CD4-positive, alpha-beta T cell treated with Interleukin-10 for 1 hour (primary cell): ENCODE measurements at regions not wholly inside any gene's neighbourhood (a gene's known extent, or its start where the extent isn't known, plus 50 kb on each side); places are given as distances from the start of the nearest gene placed in this dataset.
"Not testable (repeated sequence)": the region's sequence is repeated elsewhere in the genome, so short reads cannot be mapped to it uniquely, and the experiment has no call there.

Source experiments
- DNase-seq: peaks from one replicate; pipeline ENCODE4 v3.0.0-alpha.2; 2020

- no peak for DNase-seq
These were observed 448.0 kb downstream of the MIAT start for GRCh38 chr22:27105142-27106025.

DNA sequence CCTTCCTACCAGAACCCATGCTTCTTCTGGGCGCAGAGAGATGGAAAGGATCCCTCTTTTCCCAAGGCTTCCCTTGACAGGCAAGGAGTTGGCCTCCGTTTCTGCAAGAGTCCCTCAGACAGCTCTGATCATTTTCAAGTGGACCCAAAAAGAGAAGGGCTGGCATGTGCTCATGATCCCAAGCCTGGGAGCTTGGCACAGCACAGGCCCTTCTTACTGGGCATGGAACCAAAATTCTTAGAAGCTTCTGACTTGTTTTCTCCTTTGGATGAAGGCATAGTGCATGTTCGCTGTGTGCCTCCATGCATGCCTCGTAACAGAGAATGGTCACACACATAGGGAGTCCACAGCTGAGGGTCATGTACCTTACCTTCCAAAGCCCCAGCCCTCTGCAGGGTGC lies 449.6 kb downstream of the MIAT start:
- no peak for DNase-seq

- DNase-seq, result no peak
These were observed 450.0 kb downstream of the MIAT start for GRCh38 chr22:27107386-27107785.

DNA sequence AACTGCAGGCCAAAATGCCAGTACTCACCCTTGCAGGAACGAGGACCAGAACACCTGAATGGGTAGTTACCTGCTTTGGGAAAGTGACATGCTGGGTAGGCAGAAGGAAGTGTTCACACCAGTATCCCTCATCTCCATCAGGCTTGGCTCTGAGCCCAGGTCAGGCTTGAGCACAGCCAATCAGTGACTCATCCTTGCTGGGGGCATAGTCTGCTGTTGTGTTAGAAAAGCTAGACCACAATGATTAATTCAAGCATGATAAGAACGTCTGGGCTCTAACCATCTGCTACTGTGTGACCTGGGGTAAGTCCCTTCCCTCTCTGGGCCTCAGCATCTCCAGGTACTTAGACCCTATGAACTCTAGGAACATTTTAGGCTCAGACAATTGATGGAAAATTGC lies 450.4 kb downstream of the MIAT start:
- DNase-seq, result no peak

- DNase-seq, result no peak
These were observed 451.2 kb downstream of the MIAT start for GRCh38 chr22:27108425-27109114.

DNA sequence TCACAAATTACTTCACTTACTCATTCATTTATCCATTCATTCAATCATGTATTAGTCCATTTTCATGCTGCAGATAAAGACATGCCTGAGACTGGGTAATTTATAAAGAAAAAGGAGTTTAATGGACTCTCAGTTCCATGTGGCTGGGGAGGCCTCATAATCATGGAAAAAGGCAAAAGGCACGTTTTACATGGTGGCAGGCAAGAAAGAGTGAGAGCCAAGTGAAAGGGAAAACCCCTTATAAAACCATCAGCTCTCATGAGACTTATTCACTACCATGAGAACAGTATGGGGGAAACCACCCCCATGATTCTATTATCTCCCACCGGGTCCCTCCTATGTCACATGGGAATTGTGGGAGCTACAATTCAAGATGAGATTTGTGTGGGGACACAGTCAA lies 452.0 kb downstream of the MIAT start:
- not testable (repeated sequence) for DNase-seq

- DNase-seq, result no peak
These were observed 453.5 kb downstream of the MIAT start for GRCh38 chr22:27110665-27111451.

DNA sequence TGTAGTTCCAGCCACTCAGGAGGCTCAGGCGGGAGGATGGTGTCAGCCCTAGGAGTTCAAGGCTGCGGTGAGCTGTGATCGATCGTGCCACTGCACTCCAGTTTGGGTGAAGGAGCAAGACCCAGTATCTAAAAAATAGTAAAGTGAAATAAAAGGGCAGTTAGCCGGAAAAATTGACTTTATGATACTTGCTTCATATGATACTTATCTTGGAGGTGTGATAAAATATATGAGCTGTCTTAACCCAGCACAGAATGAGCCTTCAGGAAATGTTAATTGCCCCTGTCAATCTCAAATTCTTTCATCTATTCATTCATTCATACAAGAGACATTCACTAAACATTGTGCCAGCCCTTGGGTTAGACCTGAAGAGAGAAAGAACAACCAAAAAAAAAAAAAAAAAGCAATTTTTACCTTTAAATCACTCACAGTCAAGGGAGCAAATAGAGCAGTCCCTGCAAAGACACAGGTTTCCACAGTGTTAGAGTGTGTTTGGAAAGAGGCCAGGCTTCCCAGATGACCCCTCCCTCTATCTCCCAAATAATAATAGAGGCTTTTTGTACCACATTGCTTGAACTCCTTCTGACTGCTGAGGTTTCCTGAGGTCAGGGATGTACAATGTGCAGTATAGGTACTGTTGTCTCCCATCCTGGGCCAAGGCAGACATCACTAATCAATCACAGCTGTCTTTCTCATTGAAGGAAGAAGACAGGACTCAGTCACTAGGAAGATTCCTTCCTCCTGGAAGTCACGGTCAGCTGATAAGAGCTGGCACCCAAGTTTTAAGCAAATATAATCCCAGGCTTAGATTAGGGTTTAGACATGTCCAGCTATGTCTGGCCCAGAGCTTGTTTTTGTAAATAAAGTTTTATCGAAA lies 454.6 kb downstream of the MIAT start:
- no peak for DNase-seq

- DNase-seq, result peak; percentile 10
These were observed 455.8 kb downstream of the MIAT start for GRCh38 chr22:27113211-27113635.

DNA sequence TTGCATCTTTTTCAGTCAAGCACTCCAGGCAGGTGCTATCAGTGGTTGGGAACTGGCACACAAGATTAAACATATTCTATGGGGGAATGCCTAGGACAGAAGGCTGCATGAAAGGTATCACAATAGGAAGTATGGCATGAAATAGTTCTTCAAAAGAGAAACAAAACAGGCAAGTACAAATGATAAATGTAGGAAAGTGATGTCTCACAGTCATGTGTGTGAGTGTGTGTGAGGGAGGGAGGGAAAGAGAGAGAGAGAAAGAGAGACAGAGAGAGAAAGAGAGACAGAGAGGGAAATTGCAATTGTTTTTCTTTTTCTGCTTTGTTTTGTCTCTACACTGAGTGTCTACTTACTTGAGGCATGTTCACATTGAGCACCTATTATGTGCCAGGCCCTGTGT lies 456.3 kb downstream of the MIAT start:
- DNase-seq, result no peak

- DNase-seq, result no peak
These were observed 456.8 kb downstream of the MIAT start for GRCh38 chr22:27114186-27114585.

DNA sequence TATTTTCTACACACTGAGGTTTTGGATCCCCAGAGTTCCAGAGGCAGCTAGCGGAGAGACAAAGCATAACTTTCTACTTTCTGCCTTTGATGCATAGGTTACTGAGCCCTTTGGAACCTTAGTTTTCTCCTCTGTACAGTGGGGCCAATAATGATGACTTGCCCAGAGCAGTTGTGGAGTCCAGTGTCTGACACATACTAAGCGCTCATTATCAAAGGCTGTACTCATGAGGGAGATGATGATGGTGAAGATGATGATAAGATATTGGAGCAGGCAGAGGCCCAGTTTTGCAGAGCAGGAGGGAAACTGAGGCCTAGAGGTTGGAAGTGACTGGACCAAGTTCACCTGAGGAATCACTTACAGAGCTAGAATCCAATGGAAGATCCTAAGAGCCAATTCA lies 458.0 kb downstream of the MIAT start:
- DNase-seq, result no peak

GRCh38 chr22:27115816-27116256 lies 458.4 kb downstream of the MIAT start:
- DNase-seq, result no peak

DNA sequence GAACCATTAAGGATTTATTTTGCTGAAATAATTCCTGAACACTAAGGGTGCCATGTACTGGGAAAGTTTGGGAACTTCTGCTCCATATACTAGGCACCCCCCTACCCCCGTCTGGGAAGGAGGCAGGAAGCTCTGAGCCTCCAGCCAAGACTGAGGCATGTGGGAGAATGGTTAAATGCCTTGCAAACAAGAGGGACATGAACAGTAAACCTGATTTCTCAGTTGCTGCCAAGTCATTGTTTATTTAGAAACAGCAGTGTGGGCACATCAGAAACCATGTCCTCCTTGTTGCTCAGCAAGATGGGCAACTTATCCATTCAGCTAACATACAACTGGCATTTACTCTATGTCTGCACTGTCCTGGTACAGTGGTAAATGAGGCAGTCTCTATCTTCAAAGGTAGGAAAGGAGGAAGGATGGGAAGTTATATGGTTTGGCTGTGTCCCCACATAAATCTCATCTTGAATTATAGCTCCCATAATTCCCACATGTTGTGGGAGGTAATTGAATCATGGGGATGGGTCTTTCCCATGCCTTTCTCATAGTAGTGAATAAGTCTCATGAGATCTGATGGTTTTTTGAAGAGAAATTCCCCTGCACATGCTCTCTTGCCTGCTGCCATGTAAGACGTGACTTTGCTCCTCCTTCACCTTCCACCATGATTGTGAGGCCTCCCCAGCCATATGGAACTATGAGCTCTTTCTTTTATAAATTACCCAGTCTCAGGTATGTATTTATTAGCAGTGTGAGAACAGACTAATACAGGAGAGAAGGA lies 459.1 kb downstream of the MIAT start:
- DNase-seq, result no peak

- DNase-seq, result no peak
These were observed 462.6 kb downstream of the MIAT start for GRCh38 chr22:27120036-27120435.

DNA sequence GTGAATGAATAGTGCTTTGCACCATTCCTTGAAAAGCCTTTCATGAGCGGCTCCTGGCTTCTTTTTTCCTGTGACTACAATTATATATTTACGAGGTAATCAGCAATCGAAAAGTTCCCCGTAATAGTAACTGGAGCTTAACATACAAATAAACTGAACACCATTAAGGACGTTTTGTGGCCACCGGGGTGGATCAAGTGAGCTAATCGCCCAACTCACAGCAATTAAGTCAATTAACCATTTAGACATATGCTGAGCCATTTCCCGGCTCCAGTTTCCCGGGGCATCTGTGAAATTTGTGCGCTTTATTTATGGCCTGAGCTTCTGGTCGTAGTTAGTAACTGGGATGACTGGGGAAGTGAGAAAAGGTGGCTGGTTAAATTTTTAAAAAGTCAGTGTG lies 465.2 kb downstream of the MIAT start:
- DNase-seq, result no peak

DNA sequence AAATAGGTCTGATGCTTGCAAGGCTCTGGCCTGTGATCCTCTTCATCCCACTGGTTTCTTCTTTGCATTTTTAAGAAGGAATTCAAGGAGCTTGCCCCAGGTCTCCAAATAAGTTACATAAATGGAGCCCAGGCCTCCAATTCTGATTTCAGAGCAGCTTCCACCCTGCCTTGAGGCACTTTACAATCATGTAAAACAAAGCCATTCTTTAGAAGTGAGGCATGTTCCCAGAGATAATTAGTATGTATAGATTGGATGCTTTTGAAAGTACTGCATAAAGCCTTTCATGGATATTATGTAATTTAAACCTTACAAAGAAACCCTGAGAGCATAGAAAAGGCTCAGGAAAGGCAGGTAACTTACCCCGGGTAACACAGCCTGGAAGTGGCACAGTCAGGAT lies 466.5 kb downstream of the MIAT start:
- no peak for DNase-seq

DNA sequence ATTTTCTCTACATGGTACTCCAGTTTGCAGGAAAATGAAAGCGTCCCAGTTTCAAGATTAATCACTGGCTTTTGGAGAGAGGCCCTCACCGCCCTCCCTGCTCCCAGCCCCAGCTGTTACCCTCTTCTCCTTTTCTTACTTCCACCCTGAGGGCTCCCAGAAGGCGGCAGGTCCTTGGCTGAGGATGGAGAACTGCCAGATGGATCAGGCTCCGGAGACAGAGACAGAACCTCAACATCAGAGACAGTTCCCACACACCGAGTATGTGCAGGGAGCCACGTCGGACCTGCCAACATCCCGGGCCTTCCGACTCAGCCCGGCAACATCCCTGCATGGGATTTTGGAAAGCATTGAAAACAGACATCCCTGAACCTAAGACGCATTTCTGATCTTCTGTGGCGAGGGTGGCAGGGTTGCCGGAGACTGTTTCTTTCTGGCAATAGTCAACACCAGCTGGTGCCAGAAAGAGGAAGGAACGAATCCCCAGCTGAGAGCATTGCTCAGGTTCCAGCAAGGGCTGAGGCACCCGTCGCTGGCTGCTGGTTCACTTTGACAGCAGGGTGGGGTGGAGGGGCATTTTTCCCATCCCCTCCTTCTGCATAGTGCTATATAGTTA lies 467.1 kb downstream of the MIAT start:
- DNase-seq, result no peak

GRCh38 chr22:27125539-27125938 lies 468.2 kb downstream of the MIAT start:
- no peak for DNase-seq

GRCh38 chr22:27127911-27128310 lies 470.5 kb downstream of the MIAT start:
- DNase-seq, result no peak

GRCh38 chr22:27128461-27129085 lies 471.2 kb downstream of the MIAT start:
- DNase-seq, result no peak
